ENCODE measurements at regions not wholly inside any gene's neighbourhood (a gene's known extent, or its start where the extent isn't known, plus 50 kb on each side); places are given as distances from the start of the nearest gene placed in this dataset.

DNA sequence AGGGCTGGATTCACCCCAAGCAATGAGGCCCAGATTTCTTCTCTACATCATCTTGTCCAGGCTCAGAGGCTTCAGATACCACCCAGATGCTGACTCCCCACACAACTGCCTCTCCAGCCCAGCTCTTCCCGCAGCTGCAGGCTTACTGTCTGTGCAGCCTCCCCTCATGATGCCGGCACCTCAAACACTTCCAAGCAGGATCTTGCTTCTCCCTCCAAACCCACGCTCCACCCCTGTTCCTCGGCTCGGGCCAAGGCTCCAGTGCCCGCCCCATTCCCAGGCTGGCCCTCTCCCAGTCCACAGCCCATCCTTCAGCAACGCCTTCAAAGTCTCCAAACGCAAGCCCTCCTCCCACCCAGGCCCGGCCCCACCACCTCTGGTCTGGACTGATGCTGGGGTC lies 159.2 kb upstream of the LINGO1 start:
- H3K79me2 ChIP-seq (ENCODE audit: low read length) = no peaks in the 10 kb centered on the region
- H3F3A ChIP-seq (ENCODE audit: insufficient read depth, low read length) = peaks cover 5% of the 10 kb centered on the region
- no peaks in the 10 kb centered on the region for H3K9me2 ChIP-seq (replicated peaks; ENCODE audit: insufficient read depth, low read length)
- no peak overlapping the region for H3K4me2 ChIP-seq (ENCODE audit: low read depth, low read length)
- no peaks in the 10 kb centered on the region for H3K9me3 ChIP-seq (replicated peaks; ENCODE audit: insufficient read depth, low read length)
- peaks cover 8% of the 10 kb centered on the region for H3K4me1 ChIP-seq (ENCODE audit: low read length)
- H3K27me3 ChIP-seq (replicated peaks; ENCODE audit: insufficient read depth, low read length) = no peaks in the 10 kb centered on the region
- no peaks in the 10 kb centered on the region for H4K20me1 ChIP-seq (ENCODE audit: insufficient read depth, low read length)
- no peak for TF ChIP-seq EZH2 (optimal IDR thresholded peaks at IDR 0.05; ENCODE audit: low read depth, low read length)
- TF ChIP-seq, protein P1, sequence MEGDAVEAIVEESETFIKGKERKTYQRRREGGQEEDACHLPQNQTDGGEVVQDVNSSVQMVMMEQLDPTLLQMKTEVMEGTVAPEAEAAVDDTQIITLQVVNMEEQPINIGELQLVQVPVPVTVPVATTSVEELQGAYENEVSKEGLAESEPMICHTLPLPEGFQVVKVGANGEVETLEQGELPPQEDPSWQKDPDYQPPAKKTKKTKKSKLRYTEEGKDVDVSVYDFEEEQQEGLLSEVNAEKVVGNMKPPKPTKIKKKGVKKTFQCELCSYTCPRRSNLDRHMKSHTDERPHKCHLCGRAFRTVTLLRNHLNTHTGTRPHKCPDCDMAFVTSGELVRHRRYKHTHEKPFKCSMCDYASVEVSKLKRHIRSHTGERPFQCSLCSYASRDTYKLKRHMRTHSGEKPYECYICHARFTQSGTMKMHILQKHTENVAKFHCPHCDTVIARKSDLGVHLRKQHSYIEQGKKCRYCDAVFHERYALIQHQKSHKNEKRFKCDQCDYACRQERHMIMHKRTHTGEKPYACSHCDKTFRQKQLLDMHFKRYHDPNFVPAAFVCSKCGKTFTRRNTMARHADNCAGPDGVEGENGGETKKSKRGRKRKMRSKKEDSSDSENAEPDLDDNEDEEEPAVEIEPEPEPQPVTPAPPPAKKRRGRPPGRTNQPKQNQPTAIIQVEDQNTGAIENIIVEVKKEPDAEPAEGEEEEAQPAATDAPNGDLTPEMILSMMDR (IDR thresholded peaks at IDR 0.05; ENCODE audit: low read length) = no peak
- no peak for TF ChIP-seq EZH2phosphoT487 (IDR thresholded peaks at IDR 0.05; ENCODE audit: low read length)
- no peaks in the 10 kb centered on the region for H3K36me3 ChIP-seq (replicated peaks; ENCODE audit: insufficient read depth, low read length)
- no peak overlapping the region for H3K9ac ChIP-seq (ENCODE audit: low read length)
- no peak overlapping the region for H2AFZ ChIP-seq (ENCODE audit: low read length)
- H3K27ac ChIP-seq (ENCODE audit: low read length) = no peak overlapping the region
- H3K4me3 ChIP-seq (ENCODE audit: low read length) = no peak overlapping the region
- DNase-seq = no peak

DNA sequence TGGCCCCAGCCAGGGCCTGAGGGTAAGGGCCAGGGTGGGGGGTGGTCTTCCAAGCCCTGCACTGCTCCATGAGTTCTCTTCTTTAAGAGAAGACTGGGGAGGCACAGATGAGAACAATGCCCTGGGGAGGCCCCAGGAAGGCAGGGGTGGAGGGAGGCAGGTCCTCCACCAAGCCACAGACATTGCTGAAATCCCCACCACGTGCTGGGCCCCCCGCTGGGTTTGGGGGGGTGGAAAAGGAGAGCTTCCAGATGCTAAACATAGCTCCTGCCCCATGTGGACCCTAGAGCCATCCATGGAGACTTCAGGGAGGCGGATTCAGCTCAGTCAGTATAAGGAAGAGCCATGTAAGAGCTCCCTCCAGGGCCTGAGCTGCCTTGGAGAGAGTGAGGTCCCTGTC lies 157.8 kb upstream of the LINGO1 start:
- Histone ChIP-seq H4K20me1 (ENCODE audit: insufficient read depth, low read length) (no peaks in the 10 kb centered on the region), H3K4me3 (ENCODE audit: low read length) (no peak overlapping the region), H3F3A (ENCODE audit: insufficient read depth, low read length) (no peaks in the 10 kb centered on the region), H3K27me3 (replicated peaks; ENCODE audit: insufficient read depth, low read length) (no peaks in the 10 kb centered on the region), H3K27ac (ENCODE audit: low read length) (no peak overlapping the region), H3K9ac (ENCODE audit: low read length) (no peak overlapping the region), H3K9me3 (replicated peaks; ENCODE audit: insufficient read depth, low read length) (no peaks in the 10 kb centered on the region), H3K79me2 (ENCODE audit: low read length) (no peaks in the 10 kb centered on the region), H3K4me1 (ENCODE audit: low read length) (no peaks in the 10 kb centered on the region), H3K36me3 (replicated peaks; ENCODE audit: insufficient read depth, low read length) (no peaks in the 10 kb centered on the region), H3K9me2 (replicated peaks; ENCODE audit: insufficient read depth, low read length) (no peaks in the 10 kb centered on the region), H2AFZ (ENCODE audit: low read length) (no peak overlapping the region), H3K4me2 (ENCODE audit: low read depth, low read length) (no peak overlapping the region)
- DNase-seq = no peak
- TF ChIP-seq EZH2phosphoT487 (IDR thresholded peaks at IDR 0.05; ENCODE audit: low read length) (no peak), EZH2 (optimal IDR thresholded peaks at IDR 0.05; ENCODE audit: low read depth, low read length) (no peak)
- TF ChIP-seq, protein P1 (IDR thresholded peaks at IDR 0.05; ENCODE audit: low read length) = no peak

DNA sequence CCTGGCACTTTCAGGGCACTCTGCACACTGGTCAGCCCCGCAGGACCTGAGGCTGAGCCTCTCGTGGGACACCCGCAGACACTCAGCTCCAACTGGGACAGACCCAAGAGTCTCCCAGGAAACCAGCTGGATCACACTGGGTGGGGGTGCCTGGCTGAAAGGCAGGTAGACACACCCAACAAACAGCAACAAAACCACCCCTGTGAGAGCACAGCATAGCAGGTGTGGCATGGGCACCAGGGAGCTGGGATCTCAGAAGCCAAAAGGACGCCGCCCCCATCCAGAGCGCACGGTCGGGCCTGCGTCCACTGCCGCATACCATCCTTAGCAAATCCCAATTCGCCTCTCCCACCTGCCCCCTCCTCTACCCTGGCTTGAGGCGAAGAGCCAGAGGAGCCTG lies 154.2 kb upstream of the LINGO1 start:
- no peaks in the 10 kb centered on the region for H3K9me2 ChIP-seq (replicated peaks; ENCODE audit: insufficient read depth, low read length)
- H2AFZ ChIP-seq (ENCODE audit: low read length) = no peak overlapping the region
- no peak for DNase-seq
- H3K79me2 ChIP-seq (ENCODE audit: low read length) = no peaks in the 10 kb centered on the region
- peaks cover 18% of the 10 kb centered on the region for H3K27me3 ChIP-seq (replicated peaks; ENCODE audit: insufficient read depth, low read length)
- TF ChIP-seq EZH2phosphoT487 (IDR thresholded peaks at IDR 0.05; ENCODE audit: low read length) = no peak
- no peak for TF ChIP-seq EZH2 (optimal IDR thresholded peaks at IDR 0.05; ENCODE audit: low read depth, low read length)
- TF ChIP-seq, protein P1 (IDR thresholded peaks at IDR 0.05; ENCODE audit: low read length) = no peak
- no peak overlapping the region for H3K4me3 ChIP-seq (ENCODE audit: low read length)
- no peaks in the 10 kb centered on the region for H3F3A ChIP-seq (ENCODE audit: insufficient read depth, low read length)
- no peak overlapping the region for H3K27ac ChIP-seq (ENCODE audit: low read length)
- H3K9me3 ChIP-seq (replicated peaks; ENCODE audit: insufficient read depth, low read length) = no peaks in the 10 kb centered on the region
- H3K36me3 ChIP-seq (replicated peaks; ENCODE audit: insufficient read depth, low read length) = no peaks in the 10 kb centered on the region
- H3K4me2 ChIP-seq (ENCODE audit: low read depth, low read length) = no peak overlapping the region
- no peak overlapping the region for H3K9ac ChIP-seq (ENCODE audit: low read length)
- H3K4me1 ChIP-seq (ENCODE audit: low read length) = no peaks in the 10 kb centered on the region
- no peaks in the 10 kb centered on the region for H4K20me1 ChIP-seq (ENCODE audit: insufficient read depth, low read length)

Measured in MM.1S (cell line).